ENCODE measurements at regions not wholly inside any gene's neighbourhood (a gene's known extent, or its start where the extent isn't known, plus 50 kb on each side); places are given as distances from the start of the nearest gene placed in this dataset.

DNA sequence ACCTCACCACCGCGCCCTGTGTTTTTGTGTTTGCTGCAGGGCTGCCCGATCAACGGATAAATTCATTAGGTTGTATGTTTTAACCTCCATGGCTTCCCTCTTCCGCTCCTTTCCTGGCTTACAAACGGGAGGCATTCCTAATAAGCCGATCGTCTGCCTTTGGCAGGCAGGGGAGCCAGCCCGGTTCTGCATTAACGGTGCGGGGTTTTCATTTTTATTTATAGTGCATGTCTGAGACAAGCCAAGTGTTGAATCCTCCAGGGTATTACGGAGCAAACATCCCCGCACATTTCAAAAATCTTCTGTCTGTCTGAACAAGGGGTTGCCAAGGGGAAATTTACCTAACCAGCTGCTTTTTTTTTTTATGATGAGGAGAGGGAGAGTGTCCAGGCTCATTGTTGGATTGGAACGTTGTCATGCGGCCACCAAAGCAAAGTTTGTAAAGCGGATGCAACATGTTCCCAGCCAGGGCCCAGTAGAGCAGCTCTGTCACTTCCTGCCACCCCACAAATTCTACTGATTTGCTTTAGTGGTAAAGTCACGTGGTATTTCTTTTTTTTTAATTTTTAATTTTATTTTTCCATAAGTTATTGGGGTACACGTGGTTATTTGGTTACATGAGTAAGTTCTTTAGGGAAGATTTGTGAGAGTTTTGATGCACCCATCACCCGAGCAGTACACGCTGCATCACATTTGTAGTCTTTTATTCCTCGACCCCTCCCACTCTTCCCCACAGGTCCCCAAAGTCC lies 92.3 kb upstream of the BAIAP2L1 start:
- H3K4me1 Mint-ChIP-seq (ENCODE audit: low read depth): no peaks in the 10 kb centered on the region
- H3K4me3 Mint-ChIP-seq (ENCODE audit: low read depth): no peak overlapping the region
- TF ChIP-seq, protein P1, sequence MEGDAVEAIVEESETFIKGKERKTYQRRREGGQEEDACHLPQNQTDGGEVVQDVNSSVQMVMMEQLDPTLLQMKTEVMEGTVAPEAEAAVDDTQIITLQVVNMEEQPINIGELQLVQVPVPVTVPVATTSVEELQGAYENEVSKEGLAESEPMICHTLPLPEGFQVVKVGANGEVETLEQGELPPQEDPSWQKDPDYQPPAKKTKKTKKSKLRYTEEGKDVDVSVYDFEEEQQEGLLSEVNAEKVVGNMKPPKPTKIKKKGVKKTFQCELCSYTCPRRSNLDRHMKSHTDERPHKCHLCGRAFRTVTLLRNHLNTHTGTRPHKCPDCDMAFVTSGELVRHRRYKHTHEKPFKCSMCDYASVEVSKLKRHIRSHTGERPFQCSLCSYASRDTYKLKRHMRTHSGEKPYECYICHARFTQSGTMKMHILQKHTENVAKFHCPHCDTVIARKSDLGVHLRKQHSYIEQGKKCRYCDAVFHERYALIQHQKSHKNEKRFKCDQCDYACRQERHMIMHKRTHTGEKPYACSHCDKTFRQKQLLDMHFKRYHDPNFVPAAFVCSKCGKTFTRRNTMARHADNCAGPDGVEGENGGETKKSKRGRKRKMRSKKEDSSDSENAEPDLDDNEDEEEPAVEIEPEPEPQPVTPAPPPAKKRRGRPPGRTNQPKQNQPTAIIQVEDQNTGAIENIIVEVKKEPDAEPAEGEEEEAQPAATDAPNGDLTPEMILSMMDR (IDR thresholded peaks at IDR 0.05; ENCODE audit: unreplicated experiment): no peak
- H3K27me3 Mint-ChIP-seq: peaks cover 9% of the 10 kb centered on the region
- H3K27ac Mint-ChIP-seq: no peak overlapping the region
- no peaks in the 10 kb centered on the region for H3K36me3 Mint-ChIP-seq (ENCODE audit: insufficient read depth)
- peaks cover 10% of the 10 kb centered on the region for H3K9me3 Mint-ChIP-seq (ENCODE audit: low read depth)
- no peak for DNase-seq (ENCODE audit: low spot score, unreplicated experiment)

DNA sequence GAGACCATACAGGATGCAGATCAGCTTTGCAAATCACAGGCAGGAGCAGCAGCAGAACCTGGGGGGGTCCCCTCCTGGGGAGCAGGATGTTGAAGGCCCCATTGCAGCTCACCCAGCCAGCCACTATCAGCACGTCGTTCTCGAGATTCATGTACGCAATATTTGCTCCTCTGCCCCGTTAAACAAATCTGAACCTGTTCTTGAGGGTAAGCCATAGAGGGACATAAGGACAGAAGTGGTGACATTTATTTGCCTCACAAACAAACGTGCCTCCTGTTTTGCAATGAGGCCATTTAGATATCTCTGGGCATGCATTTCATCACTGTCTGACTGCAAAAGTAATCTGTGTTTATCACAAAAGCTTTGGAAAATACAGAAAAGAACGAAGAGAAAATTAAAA lies 87.3 kb upstream of the BAIAP2L1 start:
- H3K27me3 Mint-ChIP-seq: peaks cover 8% of the 10 kb centered on the region
- DNase-seq (ENCODE audit: low spot score, unreplicated experiment): no peak
- TF ChIP-seq, protein P1 (IDR thresholded peaks at IDR 0.05; ENCODE audit: unreplicated experiment): no peak
- no peak overlapping the region for H3K4me3 Mint-ChIP-seq (ENCODE audit: low read depth)
- H3K36me3 Mint-ChIP-seq (ENCODE audit: insufficient read depth): no peaks in the 10 kb centered on the region
- H3K4me1 Mint-ChIP-seq (ENCODE audit: low read depth): no peaks in the 10 kb centered on the region
- peaks cover 2% of the 10 kb centered on the region for H3K9me3 Mint-ChIP-seq (ENCODE audit: low read depth)
- no peak overlapping the region for H3K27ac Mint-ChIP-seq

DNA sequence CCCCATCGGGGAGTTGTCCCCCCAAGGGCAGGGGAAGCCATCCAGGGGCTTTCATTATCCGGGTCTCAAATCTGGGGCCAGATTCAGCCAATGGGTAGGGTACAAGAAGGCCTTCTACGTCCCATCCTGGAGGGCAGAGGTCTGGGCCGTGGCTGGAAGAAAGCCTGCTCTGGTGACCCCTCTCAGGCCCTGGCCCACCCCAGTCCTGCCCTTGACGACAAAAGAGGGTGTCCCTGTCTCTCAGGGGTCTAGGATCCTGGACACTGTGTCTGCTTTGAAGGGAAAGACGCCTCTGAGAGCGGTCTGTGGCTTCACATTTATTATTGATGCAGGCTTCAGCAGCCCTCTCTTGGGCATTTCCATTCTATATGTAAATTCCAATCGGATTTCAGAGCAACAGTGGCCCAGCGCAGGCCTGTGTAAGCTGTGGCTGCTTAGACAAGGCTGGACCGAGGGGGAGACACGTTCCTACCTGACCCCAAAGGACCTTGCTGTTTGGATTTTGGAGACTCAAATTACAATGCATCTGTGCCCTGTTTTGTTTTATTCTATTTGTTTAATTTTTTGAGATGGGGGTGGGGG lies 83.2 kb upstream of the BAIAP2L1 start:
- H3K36me3 Mint-ChIP-seq (ENCODE audit: insufficient read depth): no peaks in the 10 kb centered on the region
- H3K4me1 Mint-ChIP-seq (ENCODE audit: low read depth): no peaks in the 10 kb centered on the region
- no peak for DNase-seq (ENCODE audit: low spot score, unreplicated experiment)
- TF ChIP-seq, protein P1 (IDR thresholded peaks at IDR 0.05; ENCODE audit: unreplicated experiment): no peak
- H3K4me3 Mint-ChIP-seq (ENCODE audit: low read depth): no peak overlapping the region
- peaks cover 3% of the 10 kb centered on the region for H3K27me3 Mint-ChIP-seq
- no peaks in the 10 kb centered on the region for H3K9me3 Mint-ChIP-seq (ENCODE audit: low read depth)
- H3K27ac Mint-ChIP-seq: no peak overlapping the region

DNA sequence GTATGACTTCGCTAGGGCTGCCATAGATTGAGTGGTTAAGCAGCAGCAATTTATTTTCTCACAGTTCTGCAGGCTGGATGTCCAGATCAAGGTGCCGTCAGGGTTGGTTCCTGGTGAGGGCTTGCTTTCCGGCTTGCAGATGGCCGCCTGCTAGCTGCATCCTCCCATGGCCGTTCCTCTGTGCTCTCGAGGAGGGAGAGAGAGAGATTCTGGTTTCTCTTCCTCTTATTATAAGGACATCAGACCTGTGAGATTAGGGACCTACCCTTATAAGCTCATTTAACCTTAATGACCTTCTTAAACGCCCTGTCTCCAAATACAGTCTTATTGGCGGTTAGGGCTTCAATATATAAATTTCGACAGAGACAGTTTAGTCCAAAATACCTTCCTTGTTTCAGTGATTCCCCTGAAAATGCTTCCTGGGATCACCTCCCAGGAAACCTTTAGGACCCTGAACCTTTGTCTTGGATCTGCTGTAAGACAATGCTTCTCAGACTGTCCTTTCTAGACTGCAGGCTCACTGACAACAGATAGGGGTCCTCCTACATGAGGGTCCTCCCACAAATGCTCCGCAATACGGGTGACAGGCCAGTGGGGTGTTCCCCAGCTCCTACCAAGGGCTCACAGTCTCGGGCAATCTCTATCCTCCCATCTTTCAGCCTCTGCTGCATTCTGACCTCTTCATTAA lies 82.5 kb upstream of the BAIAP2L1 start:
- H3K4me1 Mint-ChIP-seq (ENCODE audit: low read depth): no peaks in the 10 kb centered on the region
- no peak for DNase-seq (ENCODE audit: low spot score, unreplicated experiment)
- H3K27me3 Mint-ChIP-seq: peaks cover 3% of the 10 kb centered on the region
- no peaks in the 10 kb centered on the region for H3K9me3 Mint-ChIP-seq (ENCODE audit: low read depth)
- no peaks in the 10 kb centered on the region for H3K36me3 Mint-ChIP-seq (ENCODE audit: insufficient read depth)
- TF ChIP-seq, protein P1 (IDR thresholded peaks at IDR 0.05; ENCODE audit: unreplicated experiment): no peak
- H3K4me3 Mint-ChIP-seq (ENCODE audit: low read depth): no peak overlapping the region
- no peak overlapping the region for H3K27ac Mint-ChIP-seq

DNA sequence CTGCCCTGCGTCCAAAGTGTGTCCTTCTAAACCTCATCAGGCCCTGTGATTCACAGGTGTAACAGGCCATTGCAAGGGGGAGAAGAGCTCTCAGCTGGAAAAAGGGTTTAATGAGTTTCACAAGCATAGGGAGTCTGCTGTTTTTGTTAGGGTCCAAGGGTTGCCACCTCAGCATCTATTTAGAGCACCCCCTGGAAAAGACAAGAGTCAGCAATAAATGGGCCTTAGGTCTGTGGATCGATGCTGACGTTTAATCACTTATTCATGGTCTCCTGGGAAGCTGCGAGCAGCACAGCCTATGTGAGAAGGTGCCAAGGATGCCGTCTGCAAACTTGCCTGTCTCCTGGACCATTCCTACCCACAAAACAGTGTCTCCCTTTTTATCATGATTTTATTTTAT lies 78.4 kb upstream of the BAIAP2L1 start:
- H3K9me3 Mint-ChIP-seq (ENCODE audit: low read depth): no peaks in the 10 kb centered on the region
- TF ChIP-seq, protein P1 (IDR thresholded peaks at IDR 0.05; ENCODE audit: unreplicated experiment): no peak
- H3K4me1 Mint-ChIP-seq (ENCODE audit: low read depth): no peaks in the 10 kb centered on the region
- no peak overlapping the region for H3K27ac Mint-ChIP-seq
- no peaks in the 10 kb centered on the region for H3K36me3 Mint-ChIP-seq (ENCODE audit: insufficient read depth)
- no peak for DNase-seq (ENCODE audit: low spot score, unreplicated experiment)
- H3K4me3 Mint-ChIP-seq (ENCODE audit: low read depth): no peak overlapping the region
- H3K27me3 Mint-ChIP-seq: peaks cover 6% of the 10 kb centered on the region

All from progenitor cell of endocrine pancreas (in vitro differentiated cells).